NCI-H146 treated with DMSO at 0.1 percent for 48 hours (cell line): ENCODE measurements at regions not wholly inside any gene's neighbourhood (a gene's known extent, or its start where the extent isn't known, plus 50 kb on each side); places are given as distances from the start of the nearest gene placed in this dataset.
"Not testable (repeated sequence)": the region's sequence is repeated elsewhere in the genome, so short reads cannot be mapped to it uniquely, and the experiment has no call there.

ENCODE experiments used
- DNase-seq: peaks from one replicate; lab custom pipeline; 2025; ENCODE audit not compliant: unreplicated experiment; lab: John Stamatoyannopoulos, UW

GRCh38 chr2:129192117-129192516 is 787.3 kb upstream of the RAB6C start:
- DNase-seq: no peak

GRCh38 chr2:129192841-129193253 is 786.6 kb upstream of the RAB6C start:
- no peak for DNase-seq

- no peak for DNase-seq
Measured at GRCh38 chr2:129193961-129194360, 785.5 kb upstream of the RAB6C start.

- DNase-seq: no peak
Measured at GRCh38 chr2:129199501-129199900, 780.0 kb upstream of the RAB6C start.

GRCh38 chr2:129201696-129202095 is 777.8 kb upstream of the RAB6C start:
- no peak for DNase-seq

GRCh38 chr2:129203331-129203730 is 776.1 kb upstream of the RAB6C start:
- no peak for DNase-seq

- DNase-seq: not testable (repeated sequence)
Measured at GRCh38 chr2:129204581-129204980, 774.9 kb upstream of the RAB6C start.

- no peak for DNase-seq
Measured at GRCh38 chr2:129205176-129205575, 774.3 kb upstream of the RAB6C start.

- DNase-seq: no peak
Measured at GRCh38 chr2:129205766-129206165, 773.7 kb upstream of the RAB6C start.

- no peak for DNase-seq
Measured at GRCh38 chr2:129212299-129212958, 767.0 kb upstream of the RAB6C start.

- DNase-seq: no peak
Measured at GRCh38 chr2:129224022-129224421, 755.4 kb upstream of the RAB6C start.

- DNase-seq: no peak
Measured at GRCh38 chr2:129224486-129224885, 755.0 kb upstream of the RAB6C start.

- DNase-seq: no peak
Measured at GRCh38 chr2:129229196-129229595, 750.3 kb upstream of the RAB6C start.

GRCh38 chr2:129229830-129230441 is 749.5 kb upstream of the RAB6C start:
- no peak for DNase-seq

- no peak for DNase-seq
Measured at GRCh38 chr2:129231924-129232323, 747.5 kb upstream of the RAB6C start.

GRCh38 chr2:129233166-129233565 is 746.3 kb upstream of the RAB6C start:
- no peak for DNase-seq

GRCh38 chr2:129233751-129234406 is 745.6 kb upstream of the RAB6C start:
- no peak for DNase-seq

- DNase-seq: no peak
Measured at GRCh38 chr2:129236601-129237000, 742.9 kb upstream of the RAB6C start.

GRCh38 chr2:129237966-129238725 is 741.3 kb upstream of the RAB6C start:
- DNase-seq: no peak

- DNase-seq: no peak
Measured at GRCh38 chr2:129239141-129239540, 740.3 kb upstream of the RAB6C start.

- no peak for DNase-seq
Measured at GRCh38 chr2:129240061-129240460, 739.4 kb upstream of the RAB6C start.

GRCh38 chr2:129242269-129242668 is 737.2 kb upstream of the RAB6C start:
- DNase-seq: no peak
